Endothelial cell of umbilical vein (primary cell): ENCODE measurements at regions not wholly inside any gene's neighbourhood (a gene's known extent, or its start where the extent isn't known, plus 50 kb on each side); places are given as distances from the start of the nearest gene placed in this dataset.

Source experiments
- BruUV-seq: library from RNA; stranded (reverse); fragments of 400-500 nt; replicated peaks from 2 replicates; lab custom pipeline; 2021; lab: Mats Ljungman, UMichigan
- CTCF ChIA-PET: fragments of 300-600, 350-600 bp; sonication (Branson Sonifier 250); formaldehyde crosslinking; loops from one replicate; lab custom pipeline; 2021; ENCODE audit warnings: antibody characterized with exemption, inconsistent platforms; lab: Charles Lee
- POLR2A ChIA-PET: fragments of 300-600, 350-600 bp; sonication (Branson Sonifier 250); formaldehyde crosslinking; loops from one replicate; lab custom pipeline; 2021; ENCODE audit warnings: antibody characterized with exemption, inconsistent platforms; lab: Charles Lee
- DNase-seq: peaks from one replicate; pipeline ENCODE4 v3.0.0-alpha.2; 2011; ENCODE audit warnings: low read depth, low spot score
- FAIRE-seq: peaks from 2 replicates; lab custom pipeline; 2011; peaks lifted over from hg19 to GRCh38; lab: Jason Lieb, UNC
- H2AFZ ChIP-seq: 2 replicates; pipeline ENCODE4 v1.6.0; 2012; ENCODE audit warnings: low read depth, low read length, control low read depth, inconsistent platforms
- H3K27ac ChIP-seq: 2 replicates; pipeline ENCODE4 v1.5.1; 2011; ENCODE audit warnings: low read depth, mild to moderate bottlenecking, control low read depth, low read length, moderate library complexity; ENCODE audit not compliant: insufficient read depth
- H3K27me3 ChIP-seq, 2 experiments: 2 replicates each; pipeline versions ENCODE4 v1.6.0 to v1.6.1; 2011; ENCODE audit warnings: low read length in 2 of 2, mixed read lengths in 1 of 2; ENCODE audit not compliant: control insufficient read depth in 2 of 2, insufficient read depth in 2 of 2
- H3K36me3 ChIP-seq, 2 experiments: 2 replicates in 1 of 2; 3 replicates in 1 of 2; pipeline ENCODE4 v1.5.1; 2011; ENCODE audit warnings: low read length in 2 of 2, mild to moderate bottlenecking in 1 of 2, moderate library complexity in 1 of 2; ENCODE audit not compliant: control insufficient read depth in 2 of 2, insufficient read depth in 2 of 2; ENCODE audit errors: extremely low read depth in 1 of 2
- H3K4me1 ChIP-seq: 3 replicates; pipeline ENCODE4 v1.5.1; 2011; ENCODE audit warnings: mild to moderate bottlenecking, low read length; ENCODE audit not compliant: control insufficient read depth, insufficient read depth; ENCODE audit errors: extremely low read depth
- H3K4me2 ChIP-seq: 2 replicates; pipeline ENCODE4 v1.6.1; 2011; ENCODE audit warnings: low read length, control low read depth, mixed read lengths; ENCODE audit not compliant: insufficient read depth
- H3K4me3 ChIP-seq, 3 experiments: fragments of 200-600 bp in 1 of 3; sonication (generic), shearing (Covaris generic) in 1 of 3; replicated peaks in 1 of 3; 2 replicates each; pipeline ENCODE4 v1.5.1; 2011 to 2016; ENCODE audit warnings: control low read depth in 3 of 3, low read length in 3 of 3, mild to moderate bottlenecking in 2 of 3, inconsistent platforms in 1 of 3, low read depth in 1 of 3, moderate library complexity in 1 of 3; ENCODE audit not compliant: insufficient read depth in 1 of 3
- H3K79me2 ChIP-seq: 2 replicates; pipeline ENCODE4 v1.6.0; 2012; ENCODE audit warnings: low read length, inconsistent platforms; ENCODE audit not compliant: control insufficient read depth, insufficient read depth
- H3K9ac ChIP-seq: replicated peaks from 2 replicates; pipeline ENCODE3; 2011; ENCODE audit warnings: low read length, control low read depth; ENCODE audit not compliant: insufficient read depth; ENCODE audit errors: extremely low read depth
- H3K9me1 ChIP-seq: replicated peaks from 3 replicates; pipeline ENCODE4 v1.6.0; 2011; ENCODE audit warnings: mild to moderate bottlenecking, low read length; ENCODE audit not compliant: control insufficient read depth, insufficient read depth; ENCODE audit errors: extremely low read depth
- H3K9me3 ChIP-seq: replicated peaks from 2 replicates; pipeline ENCODE4 v1.5.1; 2012; ENCODE audit warnings: low read length, inconsistent platforms; ENCODE audit not compliant: control insufficient read depth, insufficient read depth
- H4K20me1 ChIP-seq: replicated peaks from 2 replicates; pipeline ENCODE3; 2011; ENCODE audit warnings: mild to moderate bottlenecking, low read length; ENCODE audit not compliant: control insufficient read depth, insufficient read depth; ENCODE audit errors: extremely low read depth
- CTCF ChIP-seq, 2 donors: IDR thresholded peaks; 1 replicate in 1 of 2; 2 replicates in 1 of 2; pipeline ENCODE4 v1.5.1; 2011; ENCODE audit warnings: low read length in 2 of 2, mild to moderate bottlenecking in 2 of 2, moderate library complexity in 2 of 2, control low read depth in 1 of 2, inconsistent platforms in 1 of 2, low read depth in 1 of 2; ENCODE audit not compliant: insufficient read depth in 1 of 2; ENCODE audit errors: extremely low read depth in 1 of 2
- EZH2 ChIP-seq: IDR thresholded peaks from 2 replicates; pipeline ENCODE4 v1.6.1; 2012; ENCODE audit warnings: borderline replicate concordance, low read depth, mild to moderate bottlenecking, moderate library complexity, low read length, inconsistent platforms; ENCODE audit not compliant: severe bottlenecking
- FOS ChIP-seq: IDR thresholded peaks from 2 replicates; pipeline ENCODE4 v1.6.1; 2011; ENCODE audit warnings: mild to moderate bottlenecking, low read length, moderate library complexity, borderline replicate concordance; ENCODE audit not compliant: insufficient read depth
- GATA2 ChIP-seq: IDR thresholded peaks from 2 replicates; pipeline ENCODE4 v1.7.0; 2011; ENCODE audit warnings: low read depth, mild to moderate bottlenecking, moderate library complexity, mixed read lengths, low read length; ENCODE audit not compliant: insufficient read length, insufficient read depth
- JUN ChIP-seq: IDR thresholded peaks from 2 replicates; pipeline ENCODE4 v1.6.1; 2011; ENCODE audit warnings: borderline replicate concordance, low read depth; ENCODE audit not compliant: insufficient read length, insufficient read depth
- MAX ChIP-seq: IDR thresholded peaks from 2 replicates; pipeline ENCODE4 v1.6.1; 2011; ENCODE audit not compliant: insufficient read depth, insufficient read length
- MYC ChIP-seq: IDR thresholded peaks from one replicate; pipeline ENCODE4 v1.6.1; 2011; ENCODE audit warnings: mild to moderate bottlenecking, low read depth, low read length
- POLR2A ChIP-seq: IDR thresholded peaks from 2 replicates; pipeline ENCODE4 v1.6.1; 2012; ENCODE audit warnings: low read depth, mild to moderate bottlenecking, control low read depth, low read length
- POLR2AphosphoS5 ChIP-seq: IDR thresholded peaks from 2 replicates; pipeline ENCODE4 v1.6.1; 2012; ENCODE audit warnings: low read depth, mild to moderate bottlenecking, control low read depth, low read length, moderate library complexity; ENCODE audit not compliant: insufficient read depth
- dilution Hi-C: fragments of 300-500 bp; cut with MboI; formaldehyde crosslinking; loops from one replicate; pipeline ENCODE4 v1.15.0; 2019; ENCODE audit warnings: low sequenced_read_pairs; ENCODE audit not compliant: extremely low pct_ligation_motif_present
- intact Hi-C: fragments of 100-400 bp; cut with micrococcal nuclease; formaldehyde crosslinking; loops from one replicate; pipeline ENCODE4 v1.10.0; 2022

- no peaks in the 10 kb centered on the region for H3K9me1 ChIP-seq
- peaks cover 22% of the 10 kb centered on the region for H3K4me1 ChIP-seq
- H3K9ac ChIP-seq, result peak overlapping the region; percentile 31
- H2AFZ ChIP-seq, result no peak overlapping the region
- intact Hi-C loops (loop anchor here (2.0 to 10.0 kb wide), 3 partner anchors 79 to 325 kb away; no protein-coding TSS in a partner anchor), dilution Hi-C loops (no loop called here)
- ChIA-PET CTCF (interaction anchor here (0.7 to 1.2 kb wide), 3 partner anchors 10 to 350 kb away, joined by 4 to 5 read pairs (median 4); no protein-coding TSS in a partner anchor), POLR2A (interaction anchor here (1.9 kb wide), 1 partner anchor 452 kb away, joined by 3 read pairs; the partner anchor contains the start of gene TRIM13)
- peak; percentile 72 for DNase-seq
- FAIRE-seq, result no peak
- H4K20me1 ChIP-seq, result no peaks in the 10 kb centered on the region
- no peaks in the 10 kb centered on the region for H3K36me3 ChIP-seq
- peak overlapping the region; percentile 94 for H3K27ac ChIP-seq
- BruUV-seq, result no TSS peak
- no peak overlapping the region for H3K4me3 ChIP-seq
- H3K4me2 ChIP-seq, result no peak overlapping the region
- TF ChIP-seq MYC (no peak), MAX (no peak), EZH2 (no peak), FOS (peak; percentile 40), CTCF (IDR thresholded peaks at IDR 0.05; ENCODE audit: extremely low read depth in 1 of 2, insufficient read depth in 1 of 2, low read depth in 1 of 2, low read length in 2 of 2) (no peak), POLR2A (no peak), GATA2 (peak; percentile 41), POLR2AphosphoS5 (no peak), JUN (peak; percentile 67)
- no peaks in the 10 kb centered on the region for H3K27me3 ChIP-seq
- no peaks in the 10 kb centered on the region for H3K79me2 ChIP-seq
- H3K9me3 ChIP-seq, result no peaks in the 10 kb centered on the region
Observed at GRCh38 chr13:50449465-50449864, 394.0 kb downstream of the DLEU7 start.
